Stimulated activated CD4-positive, alpha-beta T cell treated with anti-CD3 and anti-CD28 coated beads, Interleukin-15, amount 100 ng/mL, for 48 hours (primary cell): ENCODE measurements at regions not wholly inside any gene's neighbourhood (a gene's known extent, or its start where the extent isn't known, plus 50 kb on each side); places are given as distances from the start of the nearest gene placed in this dataset.

Source experiments
- DNase-seq, 2 donors: peaks; one replicate each; pipeline ENCODE4 v3.0.0-alpha.2; 2020; ENCODE audit warnings: low read depth in 2 of 2

DNA sequence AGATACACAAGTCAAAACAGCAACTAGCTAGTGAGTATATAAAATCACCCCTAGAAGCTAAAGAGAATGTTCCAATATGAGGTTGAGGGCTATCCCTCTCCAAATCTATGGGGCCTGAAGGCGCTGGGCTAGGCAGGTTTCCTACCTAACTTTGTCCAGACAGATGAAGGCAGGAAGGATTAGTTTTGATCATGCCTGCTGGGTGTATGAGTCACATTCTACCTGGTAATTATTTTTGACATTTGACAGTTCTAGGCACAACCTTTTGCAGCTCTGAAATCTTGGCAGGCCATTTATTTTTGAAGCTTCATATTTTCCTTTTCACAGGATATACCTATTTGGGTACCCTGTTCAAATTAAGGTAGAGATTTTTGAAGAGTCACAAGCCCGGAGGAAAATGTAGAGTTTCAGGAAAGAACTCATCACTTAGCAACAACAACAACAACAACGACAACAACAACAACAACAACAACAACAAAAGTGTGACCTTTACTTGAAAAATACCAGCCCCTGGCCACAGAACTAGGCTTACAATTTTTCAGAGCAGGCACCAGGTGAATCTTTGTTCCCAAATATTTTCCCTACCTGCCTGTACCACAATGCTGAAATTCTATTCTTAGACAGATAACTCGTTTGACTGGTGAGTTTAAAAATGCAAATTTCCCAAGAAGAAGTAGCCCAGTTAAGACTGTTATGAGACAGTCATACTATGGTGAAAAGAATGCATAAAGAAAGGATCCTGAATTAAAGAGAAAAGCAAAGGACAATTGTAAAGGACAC lies 175.5 kb upstream of the TUT7 start:
- DNase-seq: no peak

DNA sequence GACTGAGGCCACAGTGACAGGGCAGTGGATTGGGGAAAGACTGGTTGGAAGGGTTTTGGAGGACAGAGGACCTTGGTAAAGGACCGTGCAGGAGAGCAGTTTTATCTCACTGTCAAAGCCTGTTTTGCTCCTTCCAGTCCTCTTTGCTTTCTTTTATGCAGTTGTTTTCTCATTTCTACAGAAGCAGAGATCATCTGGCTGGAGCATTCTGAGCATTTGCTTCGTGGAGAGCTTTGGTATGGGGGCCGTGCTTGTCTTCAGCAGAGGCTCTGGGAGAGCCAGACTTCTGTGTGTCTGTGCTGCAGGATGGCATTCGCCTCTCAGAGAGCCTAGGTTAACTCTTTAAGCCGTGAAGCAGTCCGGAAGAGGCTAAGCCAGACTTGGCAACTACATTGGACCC lies 171.8 kb upstream of the TUT7 start:
- DNase-seq: no peak

DNA sequence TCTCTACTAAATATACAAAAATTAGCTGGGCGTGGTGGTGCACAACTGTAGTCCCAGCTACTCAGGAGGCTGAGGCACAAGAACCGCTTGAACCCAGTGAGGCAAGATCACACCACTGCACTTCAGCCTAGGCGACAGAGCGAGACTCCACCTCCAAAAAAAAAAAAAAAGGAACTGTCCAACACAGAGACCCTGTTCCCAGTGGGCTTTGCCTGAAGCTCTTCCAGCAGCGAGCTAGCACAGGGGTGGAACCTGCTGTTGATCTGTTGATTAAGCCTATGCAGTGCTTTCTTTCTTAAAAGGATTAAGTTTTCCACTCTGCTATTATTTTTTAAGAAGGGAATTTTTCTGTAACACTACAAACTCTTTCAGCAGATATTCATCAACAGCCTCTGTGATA lies 171.0 kb upstream of the TUT7 start:
- DNase-seq: no peak

DNA sequence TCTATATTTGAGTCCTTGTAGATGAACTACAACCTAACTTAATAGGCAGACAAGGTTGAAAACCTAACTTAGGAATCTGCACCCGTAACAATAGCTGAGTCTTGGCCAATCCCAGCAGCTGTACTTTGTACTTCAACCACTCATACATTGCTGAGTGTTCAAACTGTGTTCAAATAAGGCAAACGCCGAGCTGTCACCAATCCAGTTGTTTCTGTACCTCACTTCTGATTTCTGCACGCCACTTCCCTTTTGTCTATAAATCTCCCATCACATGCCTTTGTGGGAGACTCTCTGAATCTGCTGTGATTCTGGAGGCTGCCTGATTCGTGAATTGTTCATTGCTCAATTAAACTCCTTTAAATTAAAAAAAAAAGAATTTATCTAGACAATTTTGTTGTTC lies 167.8 kb upstream of the TUT7 start:
- DNase-seq: no peak

DNA sequence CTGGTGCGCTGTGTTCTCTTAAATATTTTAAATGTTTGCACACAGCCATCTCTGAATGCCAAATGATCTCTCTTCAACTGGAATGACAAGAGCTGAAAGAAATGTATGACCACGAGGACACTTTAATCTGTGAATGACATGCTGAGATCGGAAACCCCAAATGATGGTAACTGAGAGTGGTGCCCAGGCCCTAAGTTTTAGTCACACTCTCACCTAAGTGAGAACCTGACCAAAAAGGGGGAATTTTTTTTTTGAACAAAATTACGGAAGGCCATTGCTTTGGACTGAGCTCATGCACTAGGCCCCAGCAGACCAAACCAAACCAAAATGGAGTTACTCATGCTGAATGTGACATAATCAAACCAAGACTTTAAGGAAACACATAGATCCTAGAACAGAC lies 167.1 kb upstream of the TUT7 start:
- DNase-seq: no peak

DNA sequence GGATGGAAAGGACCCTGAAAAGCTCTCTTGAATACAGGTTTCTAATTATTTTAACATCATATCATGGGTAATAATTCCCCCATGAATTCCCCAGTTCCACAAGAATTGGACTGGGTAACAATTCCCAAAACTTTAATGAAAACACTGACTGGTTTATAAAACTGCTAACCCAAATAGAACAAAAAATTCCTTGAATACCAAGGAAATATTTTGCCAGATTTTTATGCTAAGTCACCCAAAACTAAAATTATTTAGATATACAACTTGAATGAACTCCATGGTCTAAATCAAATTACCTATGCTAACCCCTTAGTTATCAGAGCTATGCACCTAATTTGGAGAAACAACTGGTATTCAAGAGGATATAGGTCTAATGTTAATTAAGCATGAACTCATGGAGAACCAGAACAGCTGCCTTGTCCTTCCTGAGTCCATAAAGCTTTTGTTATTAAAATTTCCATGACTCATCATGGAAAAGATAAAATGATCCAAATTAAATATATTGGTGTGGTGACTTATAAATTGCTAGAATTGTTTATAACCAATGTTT lies 164.9 kb upstream of the TUT7 start:
- DNase-seq: no peak

DNA sequence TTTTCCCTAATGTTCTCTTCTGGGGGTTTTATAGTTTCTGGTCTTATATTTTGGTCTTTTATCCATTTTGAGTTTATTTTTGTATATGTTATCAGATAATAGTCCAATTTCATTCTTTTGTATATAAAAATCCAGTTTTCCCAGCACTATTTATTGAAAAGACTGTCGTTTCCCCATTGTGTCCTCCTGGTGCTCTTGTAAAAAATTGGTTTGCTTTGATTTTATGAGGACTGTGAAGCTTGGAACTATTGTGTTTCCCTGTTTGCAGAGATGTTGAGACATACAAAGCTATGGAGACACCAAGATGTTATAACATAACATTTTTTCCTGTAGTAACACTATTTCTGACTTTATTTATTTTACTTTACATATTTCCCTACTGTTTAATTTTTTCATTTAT lies 163.3 kb upstream of the TUT7 start:
- no peak for DNase-seq

DNA sequence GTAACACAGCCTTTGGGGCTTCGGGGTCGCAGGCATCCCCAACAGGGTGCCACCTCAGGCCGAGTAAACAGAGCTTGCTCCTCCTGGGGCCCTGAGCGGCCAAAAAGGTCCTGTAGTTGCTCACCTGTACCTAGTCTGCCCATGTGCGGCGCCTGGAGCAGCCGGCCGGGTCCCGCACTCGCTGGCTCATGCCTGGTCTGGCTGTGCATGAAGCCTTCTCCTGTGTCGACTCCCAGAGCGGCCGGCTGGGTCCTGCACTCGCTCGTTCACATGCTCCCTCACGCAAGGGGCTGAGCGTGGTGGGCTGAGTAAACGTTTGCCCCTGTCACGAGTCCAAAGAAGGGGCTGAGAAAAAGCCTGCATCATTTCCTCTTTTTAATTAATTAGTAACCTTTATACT lies 162.4 kb upstream of the TUT7 start:
- no peak for DNase-seq

DNA sequence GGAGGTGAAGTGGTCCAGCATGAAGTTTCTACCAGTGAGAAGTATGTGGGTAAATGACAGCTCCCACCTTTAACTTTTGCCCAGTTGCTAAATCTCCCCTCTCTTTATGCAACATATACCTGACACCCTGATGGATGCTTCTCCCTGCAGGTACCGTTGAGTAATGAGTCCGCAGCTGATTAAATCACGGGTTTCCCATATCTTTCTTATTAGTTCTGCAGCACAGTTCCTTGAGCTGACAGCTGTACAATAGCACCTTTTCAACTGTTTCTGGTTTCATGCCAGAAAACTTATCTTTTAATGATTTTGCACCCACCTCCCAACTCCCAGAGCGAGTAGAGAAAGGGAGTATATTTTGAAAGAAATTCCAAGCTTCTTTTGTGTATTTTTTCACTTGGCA lies 161.0 kb upstream of the TUT7 start:
- DNase-seq: no peak

DNA sequence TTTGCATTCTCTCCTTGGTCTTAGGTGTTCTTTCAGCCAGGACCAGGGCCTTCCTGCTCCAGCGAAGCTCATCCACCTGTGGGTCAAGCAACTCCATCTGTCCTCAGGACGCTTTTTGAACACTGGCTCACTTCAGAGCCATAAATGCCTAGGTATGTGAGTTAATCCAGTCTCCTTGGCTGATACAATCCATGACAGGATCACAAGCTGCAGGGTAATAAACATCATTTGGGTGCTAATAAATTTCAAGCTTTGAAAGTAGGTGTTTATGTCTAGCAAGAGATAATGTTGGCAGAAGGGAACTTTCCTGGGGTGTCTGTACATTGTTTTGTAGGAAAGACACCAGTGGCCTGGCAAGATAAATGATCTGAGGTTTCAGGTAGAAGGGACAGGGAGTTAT lies 159.2 kb upstream of the TUT7 start:
- no peak for DNase-seq

DNA sequence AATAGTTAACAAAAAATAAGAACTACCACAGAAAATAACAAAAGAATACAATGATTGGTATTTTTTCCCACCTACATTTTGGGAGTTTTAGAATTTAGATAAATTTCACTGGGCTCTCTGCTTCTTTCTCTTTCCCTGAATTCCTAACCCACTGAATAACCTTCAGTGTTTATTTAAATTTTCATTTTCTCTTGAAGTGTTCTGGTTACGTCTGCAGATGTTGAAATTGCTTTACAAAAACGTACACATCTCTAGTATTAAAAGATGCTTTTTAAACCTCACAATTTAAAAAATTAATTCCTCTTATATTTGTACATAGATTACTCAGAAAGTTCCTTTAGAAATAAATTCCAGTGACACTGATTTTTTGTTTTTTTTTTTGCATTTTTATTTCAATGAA lies 158.7 kb upstream of the TUT7 start:
- no peak for DNase-seq

DNA sequence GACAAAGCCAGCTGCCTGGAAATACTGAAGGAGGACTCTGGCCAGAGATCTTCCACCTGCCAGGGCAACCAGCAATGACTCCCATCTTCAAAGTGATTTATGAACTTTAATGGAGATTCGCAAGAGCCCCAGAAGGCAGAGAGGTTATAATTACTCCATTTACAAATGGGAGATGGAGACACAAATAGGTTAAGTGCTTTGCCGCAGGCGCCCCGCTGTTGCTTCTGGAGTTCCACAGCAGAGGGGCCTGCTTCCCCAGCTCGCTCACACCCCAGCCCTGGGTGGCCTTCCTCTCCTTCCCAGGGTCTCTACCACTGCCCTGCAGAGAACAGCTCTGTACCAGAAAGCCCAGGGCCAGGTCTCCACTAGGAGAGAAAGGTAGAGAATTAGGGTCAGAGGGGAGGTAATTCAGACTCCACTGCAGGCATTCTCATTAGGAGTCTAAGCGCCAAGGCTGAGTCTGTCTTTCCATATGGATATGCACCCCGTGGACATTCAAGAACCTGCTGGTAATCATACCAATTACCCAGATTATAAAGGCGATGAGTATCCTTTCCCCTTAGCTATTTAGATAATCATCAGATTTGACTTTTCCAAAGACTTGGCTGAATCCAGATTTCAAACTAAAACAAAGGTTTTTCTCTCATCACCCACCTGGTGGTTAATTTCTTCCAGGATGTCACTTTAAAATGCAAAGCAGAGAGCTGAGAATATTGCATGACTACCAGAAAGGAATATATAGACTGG lies 157.6 kb upstream of the TUT7 start:
- DNase-seq: no peak

DNA sequence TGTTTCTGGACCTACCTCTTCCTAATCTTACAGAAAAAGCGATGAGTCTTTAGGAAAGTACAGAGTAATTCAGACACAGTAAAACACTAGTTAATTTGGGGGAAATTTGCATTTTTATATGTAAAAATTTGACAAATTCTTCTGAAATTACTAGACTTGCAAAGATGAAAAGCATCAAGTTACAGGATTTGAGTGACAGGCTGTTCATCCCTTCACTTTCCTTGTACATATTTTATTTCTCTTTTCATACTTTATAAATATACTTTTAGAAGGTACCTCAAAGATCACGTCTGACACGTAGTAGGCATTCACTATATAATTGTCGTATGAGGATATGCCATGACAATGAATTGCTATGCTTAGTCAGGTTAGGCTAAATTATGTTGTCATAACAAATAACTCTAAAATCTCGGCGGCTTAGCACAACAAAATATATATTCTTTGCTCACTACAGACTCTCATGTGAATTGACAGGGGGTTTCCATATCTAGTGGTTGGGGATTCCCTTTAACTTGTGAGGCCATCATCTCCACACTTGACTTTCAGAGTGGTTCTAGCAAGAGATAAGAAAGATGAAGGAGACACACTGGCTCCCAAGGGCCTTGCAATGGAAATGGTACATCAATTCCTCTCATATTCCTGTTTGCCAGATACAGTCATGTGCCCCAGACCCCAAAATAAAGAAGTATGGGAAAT lies 154.1 kb upstream of the TUT7 start:
- no peak for DNase-seq

DNA sequence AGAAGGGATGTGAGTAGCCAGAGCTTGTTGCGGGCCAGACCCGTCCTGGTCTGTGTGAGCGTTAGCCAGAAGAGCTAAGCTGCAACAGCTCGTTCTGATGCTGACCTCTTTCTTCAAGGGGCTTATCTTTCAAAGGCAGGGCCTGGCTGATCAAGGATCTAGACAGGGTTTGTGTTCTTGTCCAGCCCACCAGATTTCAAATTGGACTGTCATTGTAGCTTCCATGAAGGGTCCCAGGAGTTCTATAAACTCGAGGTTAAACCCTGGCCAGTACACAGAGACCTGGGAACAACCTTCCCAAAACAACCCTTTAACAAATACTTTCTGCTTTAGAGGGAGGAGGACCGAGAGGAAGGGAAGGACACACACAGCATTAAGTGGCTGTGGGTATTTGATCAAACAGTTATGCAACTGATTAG lies 153.0 kb upstream of the TUT7 start:
- no peak for DNase-seq

DNA sequence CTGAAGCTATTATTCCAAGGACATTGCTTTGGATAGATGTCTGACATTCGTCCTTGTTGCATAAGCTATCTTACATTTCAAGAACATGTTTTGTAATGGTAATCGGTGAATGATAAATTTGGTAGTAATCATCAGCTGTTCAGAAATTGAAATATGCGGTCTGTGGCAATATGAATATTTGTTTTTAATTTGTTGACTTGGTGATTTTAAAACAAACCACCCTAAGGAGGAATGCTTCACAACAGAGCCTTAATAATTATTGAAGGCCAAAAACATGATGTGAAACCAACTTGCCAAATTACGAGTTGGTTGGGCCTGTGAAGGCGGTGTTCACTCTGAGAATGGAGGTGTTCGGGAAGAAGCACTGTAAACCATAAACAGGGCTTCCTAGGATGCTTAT lies 149.7 kb upstream of the TUT7 start:
- no peak for DNase-seq

DNA sequence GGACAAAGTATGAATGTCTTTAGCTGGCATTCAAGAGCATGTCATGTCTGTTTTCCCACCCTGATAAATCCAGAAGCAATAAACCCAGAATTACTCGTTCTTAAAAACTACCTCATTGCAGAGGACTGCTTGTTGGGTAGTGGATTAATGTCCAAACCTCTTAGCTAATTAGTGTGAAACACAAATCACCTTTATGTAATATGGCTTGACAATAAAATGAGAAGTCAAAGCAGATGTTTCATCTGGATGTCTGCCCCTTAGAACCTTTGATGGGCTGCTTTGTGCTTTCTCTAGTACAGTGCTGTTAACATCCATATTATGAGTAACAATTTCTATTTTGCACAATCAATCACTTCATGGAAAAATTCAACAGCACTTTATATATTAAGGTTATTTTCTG lies 149.1 kb upstream of the TUT7 start:
- DNase-seq: no peak

DNA sequence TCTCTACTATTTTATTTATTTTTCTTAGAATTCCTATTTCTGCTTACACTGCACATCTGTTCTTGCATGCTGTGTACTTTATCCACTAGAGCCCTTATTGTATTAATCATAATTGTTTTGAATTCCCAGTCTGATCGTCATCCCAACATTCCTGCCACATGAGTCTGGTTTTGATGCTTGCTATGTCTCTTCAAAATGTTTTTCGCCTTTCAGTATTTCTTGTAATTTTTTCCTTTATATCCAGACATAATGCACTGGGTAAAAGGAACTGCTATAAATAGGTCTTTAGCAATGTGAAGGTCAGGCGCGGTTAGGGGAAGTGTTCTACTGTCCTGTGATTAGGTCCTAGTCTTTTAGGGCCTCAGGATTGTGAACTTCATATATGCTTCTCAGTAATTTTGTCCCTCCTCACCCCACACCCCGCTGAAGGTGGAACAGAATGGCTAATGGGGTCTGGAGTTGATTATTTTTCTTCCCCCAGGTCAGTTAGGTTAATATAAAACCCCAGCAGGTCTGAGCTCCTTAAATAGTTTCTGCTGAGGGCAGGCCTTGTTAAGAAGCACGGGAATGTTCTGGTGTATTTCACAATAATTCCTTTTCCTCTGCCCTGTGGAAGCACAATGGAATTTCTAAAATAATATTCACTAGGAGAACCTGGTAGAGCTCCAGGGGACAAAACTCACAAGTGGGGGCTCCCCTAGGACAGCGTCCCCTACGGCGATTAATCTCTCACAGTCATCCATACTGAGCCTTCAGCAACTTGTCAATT lies 146.6 kb upstream of the TUT7 start:
- no peak for DNase-seq

DNA sequence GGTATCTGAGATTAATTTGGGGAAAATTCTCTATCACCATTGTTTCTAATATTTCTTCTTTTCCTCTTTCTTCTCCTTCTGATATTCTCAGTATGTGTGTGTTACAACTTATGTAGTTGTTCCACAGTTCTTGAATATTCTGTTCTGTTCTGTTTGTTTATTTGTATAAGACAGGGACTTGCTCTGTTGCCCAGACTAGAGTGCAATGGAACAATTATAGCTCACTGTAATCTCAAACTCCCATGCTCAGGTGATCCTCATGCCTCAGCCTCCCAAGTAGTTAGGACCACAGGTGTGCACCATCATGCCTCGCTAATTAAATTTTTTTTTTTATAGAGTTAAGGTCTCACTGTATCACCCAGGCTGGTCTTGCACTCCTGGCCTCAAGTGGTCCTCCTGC lies 145.8 kb upstream of the TUT7 start:
- DNase-seq: no peak

DNA sequence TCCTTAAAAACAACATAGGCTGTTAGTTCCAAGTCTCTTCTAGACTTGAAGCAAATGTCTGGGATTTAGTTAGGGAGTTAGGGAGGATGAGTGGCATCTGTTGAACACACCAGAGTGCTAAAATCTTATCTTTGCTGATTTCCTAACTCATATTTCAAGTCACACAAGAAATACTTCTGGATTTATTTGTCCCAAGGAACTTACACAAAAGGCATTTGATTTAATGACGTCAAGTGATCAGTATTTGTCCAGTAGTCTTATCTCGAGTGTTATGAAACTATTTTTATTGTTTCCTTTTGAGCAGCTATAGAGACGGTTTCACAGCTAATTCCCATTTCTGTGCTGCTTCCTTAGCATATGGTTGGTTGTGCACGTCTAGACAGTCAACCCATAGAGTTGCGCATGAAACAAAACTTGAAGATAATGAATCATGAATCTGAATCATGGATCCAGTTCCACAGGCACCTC lies 140.5 kb upstream of the TUT7 start:
- DNase-seq: no peak

DNA sequence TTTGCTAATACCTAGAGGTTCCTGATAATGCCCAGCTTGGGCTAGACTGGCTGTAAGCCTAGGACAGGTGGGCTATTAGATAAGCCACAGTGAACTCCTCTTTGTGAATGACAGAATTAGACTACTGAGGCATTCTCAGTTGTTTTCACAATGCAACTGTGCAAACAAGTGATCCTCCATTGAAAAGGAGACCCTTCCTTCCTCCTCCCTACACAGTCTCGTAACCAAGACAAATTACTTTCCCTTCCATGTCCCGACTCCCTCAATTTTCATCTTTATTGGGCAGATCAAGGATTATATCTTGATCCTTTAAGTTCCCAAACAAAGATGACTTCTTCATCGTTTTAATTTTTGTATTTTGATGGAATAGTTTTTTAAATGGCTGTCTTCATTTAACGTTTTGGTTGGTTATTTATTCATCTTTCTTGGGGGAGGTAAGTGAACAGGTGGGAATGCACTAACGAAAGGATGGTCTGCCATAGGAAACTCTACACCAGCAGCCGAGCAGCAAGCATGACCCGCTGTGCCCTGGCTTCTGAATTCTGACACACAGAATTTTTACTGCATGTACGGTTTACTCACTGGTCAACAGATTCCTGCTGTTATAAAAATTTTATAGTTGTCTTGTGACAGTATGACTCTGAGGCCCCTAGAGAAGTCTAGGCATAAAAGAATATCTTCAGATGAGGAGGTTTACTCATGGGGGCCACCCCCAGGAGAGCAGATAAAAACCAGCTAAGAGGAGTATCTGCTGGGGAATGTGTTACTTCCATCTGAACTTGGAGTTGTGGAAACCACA lies 137.5 kb upstream of the TUT7 start:
- DNase-seq: no peak

DNA sequence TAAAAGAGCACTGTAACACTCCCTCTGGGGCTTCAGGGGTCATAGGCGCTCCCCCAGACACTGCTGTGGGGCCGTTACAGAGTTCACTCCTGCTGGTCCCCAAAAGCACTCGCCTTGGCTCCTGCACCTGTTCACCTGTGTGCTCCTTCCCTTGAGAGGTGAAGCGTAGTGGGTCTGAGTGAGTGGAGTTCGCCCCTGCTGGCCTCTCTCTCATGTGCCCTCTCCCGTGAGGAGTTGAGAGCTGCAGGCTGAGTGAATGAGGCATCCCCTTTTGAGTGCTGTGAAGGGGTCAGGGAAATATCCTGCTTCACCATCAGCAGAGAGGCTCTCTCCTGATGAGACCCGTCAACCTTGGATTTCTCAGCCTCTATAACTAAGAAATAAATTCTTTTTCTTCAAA lies 134.6 kb upstream of the TUT7 start:
- DNase-seq: no peak
